ENCODE measurements at regions not wholly inside any gene's neighbourhood (a gene's known extent, or its start where the extent isn't known, plus 50 kb on each side); places are given as distances from the start of the nearest gene placed in this dataset.

DNA sequence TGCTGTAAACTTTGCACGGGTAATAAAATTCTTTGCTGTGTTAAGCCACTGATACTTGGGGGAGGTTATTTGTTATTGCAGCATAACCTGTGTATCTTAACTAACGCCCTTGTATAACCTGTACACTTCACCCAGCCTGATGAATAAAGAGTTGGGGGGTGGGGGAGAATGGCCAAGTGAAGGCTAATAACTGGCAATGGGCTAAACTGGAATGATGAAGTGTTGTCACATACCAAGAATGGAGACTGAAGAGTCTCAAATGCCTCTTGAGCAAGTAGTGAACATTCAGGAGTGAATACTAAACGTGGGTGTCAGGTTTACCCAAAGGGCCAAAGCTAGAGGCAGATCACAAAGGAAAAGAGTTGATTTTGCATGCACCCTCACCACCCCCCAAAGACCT, 169.4 kb downstream of the C1orf94 start:
- Mint-ChIP-seq H3K27ac (no peak overlapping the region), H3K9me3 (ENCODE audit: low read depth) (no peaks in the 10 kb centered on the region), H3K36me3 (ENCODE audit: insufficient read depth) (no peaks in the 10 kb centered on the region), H3K4me3 (ENCODE audit: low read depth) (no peak overlapping the region), H3K4me1 (ENCODE audit: low read depth) (no peaks in the 10 kb centered on the region), H3K27me3 (peaks cover 68% of the 10 kb centered on the region)
- no peak for DNase-seq (ENCODE audit: low spot score, unreplicated experiment)
- TF ChIP-seq, protein P1, sequence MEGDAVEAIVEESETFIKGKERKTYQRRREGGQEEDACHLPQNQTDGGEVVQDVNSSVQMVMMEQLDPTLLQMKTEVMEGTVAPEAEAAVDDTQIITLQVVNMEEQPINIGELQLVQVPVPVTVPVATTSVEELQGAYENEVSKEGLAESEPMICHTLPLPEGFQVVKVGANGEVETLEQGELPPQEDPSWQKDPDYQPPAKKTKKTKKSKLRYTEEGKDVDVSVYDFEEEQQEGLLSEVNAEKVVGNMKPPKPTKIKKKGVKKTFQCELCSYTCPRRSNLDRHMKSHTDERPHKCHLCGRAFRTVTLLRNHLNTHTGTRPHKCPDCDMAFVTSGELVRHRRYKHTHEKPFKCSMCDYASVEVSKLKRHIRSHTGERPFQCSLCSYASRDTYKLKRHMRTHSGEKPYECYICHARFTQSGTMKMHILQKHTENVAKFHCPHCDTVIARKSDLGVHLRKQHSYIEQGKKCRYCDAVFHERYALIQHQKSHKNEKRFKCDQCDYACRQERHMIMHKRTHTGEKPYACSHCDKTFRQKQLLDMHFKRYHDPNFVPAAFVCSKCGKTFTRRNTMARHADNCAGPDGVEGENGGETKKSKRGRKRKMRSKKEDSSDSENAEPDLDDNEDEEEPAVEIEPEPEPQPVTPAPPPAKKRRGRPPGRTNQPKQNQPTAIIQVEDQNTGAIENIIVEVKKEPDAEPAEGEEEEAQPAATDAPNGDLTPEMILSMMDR (IDR thresholded peaks at IDR 0.05; ENCODE audit: unreplicated experiment), result no peak

DNA sequence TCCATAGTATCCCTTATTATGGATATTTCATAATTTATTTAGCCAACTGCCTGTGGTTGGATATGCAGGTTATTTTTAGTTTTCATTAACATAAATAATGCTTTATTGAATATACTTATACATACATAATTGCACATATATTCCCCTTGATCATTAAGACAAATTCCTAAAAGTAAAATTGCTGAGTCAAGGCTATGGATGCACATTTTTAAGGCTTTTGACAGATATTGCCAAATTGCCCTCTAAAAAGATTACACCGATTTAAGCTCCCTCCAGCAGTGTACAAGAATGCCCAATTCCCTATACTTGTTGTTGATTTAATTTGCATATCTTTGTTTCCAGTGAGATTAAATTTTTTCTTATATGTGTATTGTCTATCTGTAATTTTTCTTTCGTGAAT, 176.7 kb downstream of the C1orf94 start:
- Mint-ChIP-seq H3K9me3 (ENCODE audit: low read depth) (no peaks in the 10 kb centered on the region), H3K36me3 (ENCODE audit: insufficient read depth) (no peaks in the 10 kb centered on the region), H3K4me1 (ENCODE audit: low read depth) (peaks cover 4% of the 10 kb centered on the region), H3K27ac (no peak overlapping the region), H3K27me3 (peaks cover 47% of the 10 kb centered on the region), H3K4me3 (ENCODE audit: low read depth) (no peak overlapping the region)
- TF ChIP-seq, protein P1 (IDR thresholded peaks at IDR 0.05; ENCODE audit: unreplicated experiment), result no peak
- no peak for DNase-seq (ENCODE audit: low spot score, unreplicated experiment)

DNA sequence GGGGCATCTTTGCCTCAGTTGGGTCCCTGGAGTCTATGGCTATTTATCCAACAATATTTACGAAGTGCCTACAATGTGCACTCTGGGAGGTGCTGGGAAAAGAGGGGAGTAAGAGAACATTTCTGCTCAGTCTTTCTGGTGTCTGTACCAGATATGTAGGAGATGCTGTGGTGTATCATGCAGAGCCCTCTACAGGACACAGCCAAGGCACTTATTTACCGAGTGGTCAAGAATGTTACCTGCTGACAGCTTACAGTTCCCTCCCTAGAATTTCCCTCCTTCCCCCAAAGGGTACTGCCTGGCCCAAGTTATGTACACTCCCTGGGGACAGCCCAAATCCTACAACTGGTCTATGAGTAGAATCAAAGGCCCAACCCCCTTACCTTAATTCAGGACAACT, 177.7 kb downstream of the C1orf94 start:
- Mint-ChIP-seq H3K27me3 (peaks cover 42% of the 10 kb centered on the region), H3K4me1 (ENCODE audit: low read depth) (peaks cover 4% of the 10 kb centered on the region), H3K36me3 (ENCODE audit: insufficient read depth) (no peaks in the 10 kb centered on the region), H3K4me3 (ENCODE audit: low read depth) (no peak overlapping the region), H3K27ac (no peak overlapping the region), H3K9me3 (ENCODE audit: low read depth) (no peaks in the 10 kb centered on the region)
- TF ChIP-seq, protein P1 (IDR thresholded peaks at IDR 0.05; ENCODE audit: unreplicated experiment), result no peak
- DNase-seq (ENCODE audit: low spot score, unreplicated experiment), result no peak

DNA sequence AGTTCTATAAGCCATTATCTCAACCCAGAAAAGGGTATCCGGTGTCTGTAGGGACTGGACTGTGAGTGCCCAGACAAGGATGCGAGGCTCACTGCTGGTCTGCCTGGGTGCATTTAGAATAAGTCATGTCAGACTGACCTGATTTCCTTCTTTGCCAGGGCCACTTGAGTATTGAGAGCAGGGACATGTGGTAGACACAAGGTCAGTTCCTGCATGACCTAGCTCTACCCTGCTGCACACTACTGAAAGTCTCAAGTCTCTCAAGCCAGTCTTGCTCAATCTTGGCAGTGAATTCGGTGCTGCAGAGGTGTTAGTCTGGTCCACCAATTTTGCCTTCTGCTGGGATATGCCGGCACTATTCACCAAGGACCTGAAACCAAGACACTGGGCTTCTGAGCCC, 180.1 kb downstream of the C1orf94 start:
- H3K36me3 Mint-ChIP-seq (ENCODE audit: insufficient read depth), result no peaks in the 10 kb centered on the region
- H3K27me3 Mint-ChIP-seq, result peaks cover 25% of the 10 kb centered on the region
- no peak overlapping the region for H3K4me3 Mint-ChIP-seq (ENCODE audit: low read depth)
- H3K9me3 Mint-ChIP-seq (ENCODE audit: low read depth), result no peaks in the 10 kb centered on the region
- DNase-seq (ENCODE audit: low spot score, unreplicated experiment), result no peak
- H3K27ac Mint-ChIP-seq, result no peak overlapping the region
- peaks cover 7% of the 10 kb centered on the region for H3K4me1 Mint-ChIP-seq (ENCODE audit: low read depth)
- TF ChIP-seq, protein P1 (IDR thresholded peaks at IDR 0.05; ENCODE audit: unreplicated experiment), result no peak

DNA sequence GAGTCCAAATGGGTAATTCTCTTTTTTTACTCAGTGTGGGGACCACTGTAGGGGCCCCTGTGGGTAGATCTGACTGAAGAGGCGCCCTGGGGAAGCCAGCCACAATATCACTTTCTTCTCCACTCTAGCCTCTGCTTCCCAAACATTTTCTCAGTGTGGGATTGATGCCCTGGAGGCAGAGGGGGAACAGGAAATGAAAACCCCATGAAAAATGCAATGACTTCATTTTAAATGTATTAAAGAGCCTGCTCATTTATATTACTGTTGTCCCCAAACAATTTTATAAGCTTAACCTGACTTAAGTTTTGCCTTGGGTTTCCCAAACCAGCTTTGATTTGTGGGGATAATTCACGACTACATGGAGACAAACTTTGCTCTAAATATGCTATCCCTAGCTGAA, 181.9 kb downstream of the C1orf94 start:
- H3K4me1 Mint-ChIP-seq (ENCODE audit: low read depth), result peaks cover 7% of the 10 kb centered on the region
- no peak for DNase-seq (ENCODE audit: low spot score, unreplicated experiment)

More for the DNA sequence above, 181.9 kb downstream of the C1orf94 start:
- H3K27me3 Mint-ChIP-seq, result peaks cover 26% of the 10 kb centered on the region
- TF ChIP-seq, protein P1 (IDR thresholded peaks at IDR 0.05; ENCODE audit: unreplicated experiment), result no peak
- no peaks in the 10 kb centered on the region for H3K9me3 Mint-ChIP-seq (ENCODE audit: low read depth)
- H3K36me3 Mint-ChIP-seq (ENCODE audit: insufficient read depth), result no peaks in the 10 kb centered on the region
- no peak overlapping the region for H3K27ac Mint-ChIP-seq
- no peak overlapping the region for H3K4me3 Mint-ChIP-seq (ENCODE audit: low read depth)
